ENCODE measurements at regions not wholly inside any gene's neighbourhood (a gene's known extent, or its start where the extent isn't known, plus 50 kb on each side); places are given as distances from the start of the nearest gene placed in this dataset.

- H3K4me1 ChIP-seq (ENCODE audit: low read length): peaks cover 7% of the 10 kb centered on the region; the same call in 1 of the 2 replicates
- no peak for TF ChIP-seq EZH2phosphoT487 (IDR thresholded peaks at IDR 0.05; ENCODE audit: low read depth)
- TF ChIP-seq CTCF (IDR thresholded peaks at IDR 0.05; ENCODE audit: low read depth, low read length): no peak
- no peaks in the 10 kb centered on the region for H4K20me1 ChIP-seq (ENCODE audit: insufficient read depth, low read length)
- H3K27ac ChIP-seq (ENCODE audit: low read length): no peak overlapping the region
- no peaks in the 10 kb centered on the region for H3K27me3 ChIP-seq (ENCODE audit: low read depth, low read length)
- H3K4me3 ChIP-seq (ENCODE audit: low read length): no peak overlapping the region
- no peaks in the 10 kb centered on the region for H3K79me2 ChIP-seq (ENCODE audit: low read length)
- no peaks in the 10 kb centered on the region for H3K36me3 ChIP-seq (replicated peaks; ENCODE audit: low read depth, low read length)
- H2AFZ ChIP-seq (ENCODE audit: low read depth, low read length): no peak overlapping the region
- no peaks in the 10 kb centered on the region for H3K9me3 ChIP-seq (ENCODE audit: insufficient read depth, low read length)
- H3K9ac ChIP-seq (ENCODE audit: low read length): no peak overlapping the region
- no peak overlapping the region for H3K4me2 ChIP-seq (ENCODE audit: low read length)
These were observed 659.4 kb upstream of the NR3C2 start for GRCh38 chr4:149101649-149102048.

DNA sequence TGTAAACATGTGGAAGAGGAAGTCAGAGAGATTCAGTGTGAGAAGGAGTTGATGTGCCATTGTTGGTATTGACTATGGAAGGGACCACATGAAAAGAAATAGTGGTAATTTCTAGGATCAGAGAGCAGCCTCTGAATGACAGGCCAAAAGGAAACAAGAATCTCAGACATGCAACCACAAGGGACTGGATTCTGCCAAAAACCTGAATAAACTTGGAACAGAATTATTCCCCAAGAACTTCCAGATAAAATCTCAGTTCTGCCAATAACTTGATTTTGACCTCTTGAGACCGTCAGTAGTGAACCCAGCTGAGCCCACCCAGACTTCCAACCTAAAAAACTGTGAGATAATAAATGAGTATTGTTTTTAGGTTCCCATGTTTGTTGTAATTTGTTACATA, 653.6 kb upstream of the NR3C2 start:
- H3K79me2 ChIP-seq (ENCODE audit: low read length): no peaks in the 10 kb centered on the region
- no peak overlapping the region for H2AFZ ChIP-seq (ENCODE audit: low read depth, low read length)
- no peak overlapping the region for H3K9ac ChIP-seq (ENCODE audit: low read length)
- no peak for TF ChIP-seq CTCF (IDR thresholded peaks at IDR 0.05; ENCODE audit: low read depth, low read length)
- no peak for TF ChIP-seq EZH2phosphoT487 (IDR thresholded peaks at IDR 0.05; ENCODE audit: low read depth)
- no peaks in the 10 kb centered on the region for H3K9me3 ChIP-seq (ENCODE audit: insufficient read depth, low read length)
- H3K27me3 ChIP-seq (ENCODE audit: low read depth, low read length): no peaks in the 10 kb centered on the region
- no peak overlapping the region for H3K4me3 ChIP-seq (ENCODE audit: low read length)
- H3K36me3 ChIP-seq (replicated peaks; ENCODE audit: low read depth, low read length): no peaks in the 10 kb centered on the region
- no peak overlapping the region for H3K27ac ChIP-seq (ENCODE audit: low read length)
- no peaks in the 10 kb centered on the region for H4K20me1 ChIP-seq (ENCODE audit: insufficient read depth, low read length)
- H3K4me1 ChIP-seq (ENCODE audit: low read length): no peaks in the 10 kb centered on the region
- no peak overlapping the region for H3K4me2 ChIP-seq (ENCODE audit: low read length)

DNA sequence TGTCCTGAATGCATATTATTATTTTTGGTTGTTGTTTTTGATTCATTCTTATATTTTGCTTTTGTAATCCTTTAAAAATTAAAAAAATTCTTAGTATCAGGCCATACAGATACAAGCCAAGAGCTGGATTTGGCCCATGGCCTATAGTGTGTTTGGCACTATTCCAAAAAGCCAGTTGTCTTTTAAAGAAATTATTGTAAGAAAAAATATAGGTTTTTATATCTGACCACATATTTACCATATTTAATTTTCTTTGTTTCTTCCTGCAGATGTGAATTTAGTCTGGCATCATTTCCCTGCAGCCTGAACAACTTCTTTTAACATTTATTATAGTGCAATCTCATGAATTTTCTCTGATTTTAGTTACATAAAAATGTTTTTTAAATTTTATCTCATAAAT, 652.8 kb upstream of the NR3C2 start:
- no peak overlapping the region for H3K4me2 ChIP-seq (ENCODE audit: low read length)
- no peak overlapping the region for H3K4me3 ChIP-seq (ENCODE audit: low read length)
- no peaks in the 10 kb centered on the region for H3K79me2 ChIP-seq (ENCODE audit: low read length)
- H3K9ac ChIP-seq (ENCODE audit: low read length): no peak overlapping the region
- H2AFZ ChIP-seq (ENCODE audit: low read depth, low read length): no peak overlapping the region
- H3K27me3 ChIP-seq (ENCODE audit: low read depth, low read length): no peaks in the 10 kb centered on the region
- no peaks in the 10 kb centered on the region for H3K36me3 ChIP-seq (replicated peaks; ENCODE audit: low read depth, low read length)
- no peaks in the 10 kb centered on the region for H4K20me1 ChIP-seq (ENCODE audit: insufficient read depth, low read length)
- no peaks in the 10 kb centered on the region for H3K9me3 ChIP-seq (ENCODE audit: insufficient read depth, low read length)
- no peak overlapping the region for H3K27ac ChIP-seq (ENCODE audit: low read length)
- no peaks in the 10 kb centered on the region for H3K4me1 ChIP-seq (ENCODE audit: low read length)
- no peak for TF ChIP-seq CTCF (IDR thresholded peaks at IDR 0.05; ENCODE audit: low read depth, low read length)
- no peak for TF ChIP-seq EZH2phosphoT487 (IDR thresholded peaks at IDR 0.05; ENCODE audit: low read depth)

- Histone ChIP-seq H3K36me3 (replicated peaks; ENCODE audit: low read depth, low read length) (no peaks in the 10 kb centered on the region), H3K4me1 (ENCODE audit: low read length) (no peaks in the 10 kb centered on the region), H3K9ac (ENCODE audit: low read length) (no peak overlapping the region), H3K27me3 (ENCODE audit: low read depth, low read length) (no peaks in the 10 kb centered on the region), H3K79me2 (ENCODE audit: low read length) (no peaks in the 10 kb centered on the region), H3K4me3 (ENCODE audit: low read length) (no peak overlapping the region), H3K27ac (ENCODE audit: low read length) (no peak overlapping the region), H4K20me1 (ENCODE audit: insufficient read depth, low read length) (no peaks in the 10 kb centered on the region), H3K4me2 (ENCODE audit: low read length) (no peak overlapping the region), H2AFZ (ENCODE audit: low read depth, low read length) (no peak overlapping the region), H3K9me3 (ENCODE audit: insufficient read depth, low read length) (no peaks in the 10 kb centered on the region)
- TF ChIP-seq EZH2phosphoT487 (IDR thresholded peaks at IDR 0.05; ENCODE audit: low read depth) (no peak), CTCF (IDR thresholded peaks at IDR 0.05; ENCODE audit: low read depth, low read length) (no peak)
These were observed 641.9 kb upstream of the NR3C2 start for GRCh38 chr4:149084144-149084543.

Data from OCI-LY3 (cell line).